ENCODE measurements at regions not wholly inside any gene's neighbourhood (a gene's known extent, or its start where the extent isn't known, plus 50 kb on each side); places are given as distances from the start of the nearest gene placed in this dataset.

DNA sequence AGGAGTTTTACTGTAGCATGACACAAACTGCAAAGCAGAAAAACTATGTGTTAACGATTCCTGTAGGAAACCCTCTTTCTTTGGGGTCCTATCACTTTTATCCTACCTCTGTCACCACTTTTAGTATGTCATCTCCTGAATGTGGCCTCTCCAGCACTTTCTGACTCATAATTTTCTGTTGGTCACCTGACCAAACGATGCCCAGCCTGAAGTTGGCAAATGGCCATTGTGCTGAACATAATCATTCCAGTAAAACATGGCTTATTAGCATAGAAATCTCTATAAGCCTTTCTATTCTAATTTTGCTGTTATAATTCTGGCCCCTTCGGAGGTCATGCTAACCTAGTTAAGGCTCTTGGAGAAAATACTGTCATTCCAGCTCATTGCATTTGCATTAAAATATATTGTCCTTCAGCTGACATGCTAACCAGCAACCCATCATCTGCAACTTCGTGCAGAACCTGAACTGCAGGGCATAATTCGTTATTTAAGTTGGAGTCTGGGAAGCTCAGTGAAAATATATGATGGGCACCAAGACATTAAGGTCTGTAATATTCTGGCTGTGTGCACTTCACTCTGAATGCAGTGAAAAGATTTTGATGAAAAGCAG lies 140.3 kb downstream of the NMUR2 start:
- TF ChIP-seq, protein P1, sequence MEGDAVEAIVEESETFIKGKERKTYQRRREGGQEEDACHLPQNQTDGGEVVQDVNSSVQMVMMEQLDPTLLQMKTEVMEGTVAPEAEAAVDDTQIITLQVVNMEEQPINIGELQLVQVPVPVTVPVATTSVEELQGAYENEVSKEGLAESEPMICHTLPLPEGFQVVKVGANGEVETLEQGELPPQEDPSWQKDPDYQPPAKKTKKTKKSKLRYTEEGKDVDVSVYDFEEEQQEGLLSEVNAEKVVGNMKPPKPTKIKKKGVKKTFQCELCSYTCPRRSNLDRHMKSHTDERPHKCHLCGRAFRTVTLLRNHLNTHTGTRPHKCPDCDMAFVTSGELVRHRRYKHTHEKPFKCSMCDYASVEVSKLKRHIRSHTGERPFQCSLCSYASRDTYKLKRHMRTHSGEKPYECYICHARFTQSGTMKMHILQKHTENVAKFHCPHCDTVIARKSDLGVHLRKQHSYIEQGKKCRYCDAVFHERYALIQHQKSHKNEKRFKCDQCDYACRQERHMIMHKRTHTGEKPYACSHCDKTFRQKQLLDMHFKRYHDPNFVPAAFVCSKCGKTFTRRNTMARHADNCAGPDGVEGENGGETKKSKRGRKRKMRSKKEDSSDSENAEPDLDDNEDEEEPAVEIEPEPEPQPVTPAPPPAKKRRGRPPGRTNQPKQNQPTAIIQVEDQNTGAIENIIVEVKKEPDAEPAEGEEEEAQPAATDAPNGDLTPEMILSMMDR (IDR thresholded peaks at IDR 0.05; ENCODE audit: low read depth, low read length): no peak
- TF ChIP-seq EZH2phosphoT487 (IDR thresholded peaks at IDR 0.05; ENCODE audit: low read depth): no peak

Data from OCI-LY3 (cell line).